DOHH2 (cell line): ENCODE measurements at regions not wholly inside any gene's neighbourhood (a gene's known extent, or its start where the extent isn't known, plus 50 kb on each side); places are given as distances from the start of the nearest gene placed in this dataset.

ENCODE experiments used
- CTCF ChIP-seq: fragments of 200-600 bp; sonication (generic); IDR thresholded peaks from one replicate; pipeline ENCODE4 v1.5.1; 2014; ENCODE audit warnings: antibody characterized with exemption, mild to moderate bottlenecking, low read depth, low read length; ENCODE audit not compliant: poor library complexity, severe bottlenecking
- EZH2phosphoT487 ChIP-seq: fragments of 200-600 bp; sonication (generic); IDR thresholded peaks from 2 replicates; pipeline ENCODE4 v1.6.1; 2017; ENCODE audit warnings: borderline replicate concordance, mild to moderate bottlenecking, antibody characterized with exemption, low read length, moderate library complexity, mixed read lengths

DNA sequence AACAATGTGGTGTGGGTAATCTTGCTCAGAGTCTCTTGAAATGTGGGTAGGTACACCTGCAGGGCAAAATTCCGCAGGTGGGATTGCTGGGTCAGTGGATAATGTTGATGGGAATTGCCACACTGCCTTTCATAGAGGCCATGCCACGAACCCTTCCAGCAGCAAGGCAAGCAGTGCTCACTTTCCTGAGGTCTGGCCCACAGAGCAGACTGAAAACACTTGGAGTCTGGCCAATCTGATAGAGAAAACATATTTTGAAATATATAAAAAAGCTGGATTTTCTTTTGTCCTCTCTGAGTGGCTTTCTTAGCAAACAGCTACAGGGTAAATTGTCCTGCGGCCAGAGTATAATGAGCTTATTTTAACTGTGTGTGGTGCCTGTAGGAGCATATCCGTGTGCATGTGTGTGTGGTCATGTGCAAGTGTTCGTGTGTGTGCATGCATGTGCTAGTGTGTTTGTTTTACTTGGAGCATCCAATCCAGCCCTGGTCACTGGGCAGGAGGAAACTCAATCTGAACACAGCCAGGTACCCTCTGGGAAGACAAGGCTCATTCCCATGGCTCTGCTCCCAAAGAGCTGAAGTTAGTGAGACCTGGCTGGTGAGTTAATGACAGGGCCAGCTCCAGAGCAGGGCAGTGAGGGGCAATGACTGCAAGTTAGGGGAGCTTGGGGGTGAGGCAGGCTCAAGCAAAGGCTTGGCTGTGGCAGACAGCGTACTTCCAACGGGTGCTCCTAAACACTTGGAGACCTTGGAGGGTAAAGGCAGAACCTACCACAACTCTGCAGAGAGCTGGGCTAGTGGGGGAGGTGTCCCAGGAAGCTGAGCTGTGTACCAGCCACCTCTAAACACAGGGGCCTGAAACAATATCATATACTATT lies 91.3 kb downstream of the PLXNA1 start:
- TF ChIP-seq CTCF (no peak), EZH2phosphoT487 (no peak)
